Stimulated activated naive B cell treated with anti-CD40 and anti-IgM and Interleukin-4, amounts not matched to agents 10 μg/mL and 1 μg/mL and 100 μg/mL, for 72 hours (primary cell): ENCODE measurements at regions not wholly inside any gene's neighbourhood (a gene's known extent, or its start where the extent isn't known, plus 50 kb on each side); places are given as distances from the start of the nearest gene placed in this dataset.

Source experiments
- ATAC-seq, 2 donors: fragments of 150-1000 bp; cut with Tn5 transposase; replicated peaks; 2 replicates each; pipeline ENCODE4 v1.10.0; 2021; ENCODE audit warnings: moderate library complexity in 1 of 2
- DNase-seq: peaks from one replicate; pipeline ENCODE4 v3.0.0; 2021
- H3K27ac Mint-ChIP-seq: one replicate; pipeline ENCODE4 v1.8.0; 2022; ENCODE audit warnings: mild to moderate bottlenecking, mixed read lengths
- H3K27me3 Mint-ChIP-seq, 2 donors: one replicate each; pipeline ENCODE4 v1.8.0; 2022; ENCODE audit warnings: mixed read lengths in 2 of 2
- H3K36me3 Mint-ChIP-seq, 2 donors: one replicate each; pipeline ENCODE4 v1.8.0; 2022; ENCODE audit warnings: mixed read lengths in 2 of 2, mild to moderate bottlenecking in 1 of 2
- H3K4me1 Mint-ChIP-seq, 2 donors: one replicate each; pipeline ENCODE4 v1.8.0; 2022; ENCODE audit warnings: mixed read lengths in 2 of 2, mild to moderate bottlenecking in 1 of 2
- H3K4me3 Mint-ChIP-seq, 2 donors: one replicate each; pipeline ENCODE4 v1.8.0; 2022; ENCODE audit warnings: mild to moderate bottlenecking in 2 of 2, mixed read lengths in 2 of 2, moderate library complexity in 1 of 2
- H3K9me3 Mint-ChIP-seq, 2 donors: one replicate each; pipeline ENCODE4 v1.8.0; 2022; ENCODE audit warnings: mixed read lengths in 2 of 2, mild to moderate bottlenecking in 1 of 2

- no peaks in the 10 kb centered on the region for H3K27me3 Mint-ChIP-seq
- no peaks in the 10 kb centered on the region for H3K4me1 Mint-ChIP-seq
- no peak overlapping the region for H3K27ac Mint-ChIP-seq
- no peak for ATAC-seq
- H3K9me3 Mint-ChIP-seq, result peaks cover 12 to 14% of the 10 kb centered on the region in 2 donors
- no peaks in the 10 kb centered on the region for H3K36me3 Mint-ChIP-seq
- no peak for DNase-seq
- H3K4me3 Mint-ChIP-seq, result no peak overlapping the region
Observed at GRCh38 chr2:36266536-36267121, 88.9 kb upstream of the CRIM1 start.

- DNase-seq (no peak), ATAC-seq (no peak)
- Mint-ChIP-seq H3K4me1 (no peaks in the 10 kb centered on the region), H3K4me3 (no peak overlapping the region), H3K27ac (no peak overlapping the region), H3K27me3 (peaks cover 0 to 4% of the 10 kb centered on the region in 2 donors), H3K9me3 (peaks cover 12 to 16% of the 10 kb centered on the region in 2 donors), H3K36me3 (no peaks in the 10 kb centered on the region)
Observed at GRCh38 chr2:36262581-36262980, 93.0 kb upstream of the CRIM1 start.

- Mint-ChIP-seq H3K36me3 (no peaks in the 10 kb centered on the region), H3K27me3 (peaks cover 4 to 11% of the 10 kb centered on the region in 2 donors), H3K4me1 (no peaks in the 10 kb centered on the region), H3K9me3 (peaks cover 0 to 2% of the 10 kb centered on the region in 2 donors), H3K27ac (no peak overlapping the region), H3K4me3 (no peak overlapping the region)
- DNase-seq (no peak), ATAC-seq (no peak)
Observed at GRCh38 chr2:36255863-36256262, 99.7 kb upstream of the CRIM1 start.

- peaks cover 0 to under 1% of the 10 kb centered on the region in 2 donors for H3K4me1 Mint-ChIP-seq
- ATAC-seq, result no peak
- no peak overlapping the region for H3K4me3 Mint-ChIP-seq
Observed at GRCh38 chr2:36253086-36253485, 102.5 kb upstream of the CRIM1 start.

GRCh38 chr2:36246320-36246990 is 109.1 kb upstream of the CRIM1 start:
- peaks cover 38 to 63% of the 10 kb centered on the region in 2 donors for H3K4me1 Mint-ChIP-seq

More at GRCh38 chr2:36253086-36253485, 102.5 kb upstream of the CRIM1 start:
- Mint-ChIP-seq H3K27ac (no peak overlapping the region), H3K9me3 (peaks cover 0 to 3% of the 10 kb centered on the region in 2 donors), H3K36me3 (no peaks in the 10 kb centered on the region), H3K27me3 (peaks cover 4 to 8% of the 10 kb centered on the region in 2 donors)
- no peak for DNase-seq

GRCh38 chr2:36245651-36246050 is 109.9 kb upstream of the CRIM1 start:
- H3K9me3 Mint-ChIP-seq, result peaks cover 0 to 5% of the 10 kb centered on the region in 2 donors
- no peak overlapping the region for H3K27ac Mint-ChIP-seq
- peak overlapping the region in 1 of 2 donors; percentile 30 for H3K4me3 Mint-ChIP-seq
- ATAC-seq, result no peak
- H3K27me3 Mint-ChIP-seq, result no peaks in the 10 kb centered on the region
- H3K36me3 Mint-ChIP-seq, result peaks cover 0 to 7% of the 10 kb centered on the region in 2 donors
- no peak for DNase-seq
- H3K4me1 Mint-ChIP-seq, result peaks cover 42 to 71% of the 10 kb centered on the region in 2 donors

More at GRCh38 chr2:36246320-36246990, 109.1 kb upstream of the CRIM1 start:
- Mint-ChIP-seq H3K27me3 (no peaks in the 10 kb centered on the region), H3K27ac (peak overlapping the region; percentile 90), H3K4me3 (peak overlapping the region; percentile 23 to 45), H3K36me3 (peaks cover 0 to 7% of the 10 kb centered on the region in 2 donors), H3K9me3 (peaks cover 0 to 5% of the 10 kb centered on the region in 2 donors)
- DNase-seq (no peak), ATAC-seq (peak; percentile 83 to 90)

GRCh38 chr2:36238106-36238505 is 117.5 kb upstream of the CRIM1 start:
- Mint-ChIP-seq H3K27me3 (peaks cover 0 to 8% of the 10 kb centered on the region in 2 donors), H3K9me3 (peaks cover 6 to 12% of the 10 kb centered on the region in 2 donors), H3K27ac (no peak overlapping the region), H3K4me1 (peaks cover 20 to 39% of the 10 kb centered on the region in 2 donors), H3K36me3 (peaks cover 2 to 8% of the 10 kb centered on the region in 2 donors), H3K4me3 (no peak overlapping the region)
- DNase-seq (no peak), ATAC-seq (no peak)

GRCh38 chr2:36235882-36236281 is 119.7 kb upstream of the CRIM1 start:
- H3K9me3 Mint-ChIP-seq, result peaks cover 6 to 12% of the 10 kb centered on the region in 2 donors
- H3K27ac Mint-ChIP-seq, result no peak overlapping the region
- H3K4me1 Mint-ChIP-seq, result peaks cover 11 to 17% of the 10 kb centered on the region in 2 donors
- peaks cover 0 to 8% of the 10 kb centered on the region in 2 donors for H3K27me3 Mint-ChIP-seq
- DNase-seq (no peak), ATAC-seq (no peak)
- H3K4me3 Mint-ChIP-seq, result no peak overlapping the region
- H3K36me3 Mint-ChIP-seq, result peaks cover 2 to 8% of the 10 kb centered on the region in 2 donors

GRCh38 chr2:36235426-36235825 is 120.2 kb upstream of the CRIM1 start:
- no peak overlapping the region for H3K27ac Mint-ChIP-seq
- no peak overlapping the region for H3K4me3 Mint-ChIP-seq
- ATAC-seq, result no peak
- H3K36me3 Mint-ChIP-seq, result peaks cover 2 to 8% of the 10 kb centered on the region in 2 donors
- H3K27me3 Mint-ChIP-seq, result peaks cover 0 to 8% of the 10 kb centered on the region in 2 donors
- peaks cover 6 to 12% of the 10 kb centered on the region in 2 donors for H3K9me3 Mint-ChIP-seq
- no peak for DNase-seq
- peaks cover 9 to 12% of the 10 kb centered on the region in 2 donors for H3K4me1 Mint-ChIP-seq

GRCh38 chr2:36223259-36223658 is 132.3 kb upstream of the CRIM1 start:
- Mint-ChIP-seq H3K27me3 (no peaks in the 10 kb centered on the region), H3K36me3 (no peaks in the 10 kb centered on the region), H3K4me1 (no peaks in the 10 kb centered on the region), H3K9me3 (peaks cover 0 to under 1% of the 10 kb centered on the region in 2 donors), H3K27ac (no peak overlapping the region), H3K4me3 (no peak overlapping the region)
- ATAC-seq, result no peak
- DNase-seq, result no peak

GRCh38 chr2:36222485-36222884 is 133.1 kb upstream of the CRIM1 start:
- Mint-ChIP-seq H3K4me3 (no peak overlapping the region), H3K36me3 (no peaks in the 10 kb centered on the region), H3K4me1 (no peaks in the 10 kb centered on the region), H3K9me3 (peaks cover 0 to 1% of the 10 kb centered on the region in 2 donors), H3K27ac (no peak overlapping the region), H3K27me3 (no peaks in the 10 kb centered on the region)
- DNase-seq, result no peak
- ATAC-seq, result no peak

- DNase-seq (no peak), ATAC-seq (no peak)
- H3K27ac Mint-ChIP-seq, result no peak overlapping the region
Observed at GRCh38 chr2:36214691-36215090, 140.9 kb upstream of the CRIM1 start.

GRCh38 chr2:36203366-36203765 is 152.2 kb upstream of the CRIM1 start:
- H3K27me3 Mint-ChIP-seq, result peaks cover 6 to 15% of the 10 kb centered on the region in 2 donors
- H3K36me3 Mint-ChIP-seq, result no peaks in the 10 kb centered on the region
- peaks cover 12% of the 10 kb centered on the region in 2 donors for H3K9me3 Mint-ChIP-seq
- no peak overlapping the region for H3K27ac Mint-ChIP-seq
- no peak for DNase-seq
- no peaks in the 10 kb centered on the region for H3K4me1 Mint-ChIP-seq
- ATAC-seq, result no peak
- H3K4me3 Mint-ChIP-seq, result no peak overlapping the region

More at GRCh38 chr2:36214691-36215090, 140.9 kb upstream of the CRIM1 start:
- no peaks in the 10 kb centered on the region for H3K4me1 Mint-ChIP-seq
- no peaks in the 10 kb centered on the region for H3K36me3 Mint-ChIP-seq
- H3K27me3 Mint-ChIP-seq, result no peaks in the 10 kb centered on the region
- no peak overlapping the region for H3K4me3 Mint-ChIP-seq
- peaks cover 4% of the 10 kb centered on the region in 2 donors for H3K9me3 Mint-ChIP-seq

- peaks cover 11 to 12% of the 10 kb centered on the region in 2 donors for H3K9me3 Mint-ChIP-seq
- DNase-seq, result no peak
- ATAC-seq, result no peak
- H3K27ac Mint-ChIP-seq, result no peak overlapping the region
- no peaks in the 10 kb centered on the region for H3K36me3 Mint-ChIP-seq
- H3K4me3 Mint-ChIP-seq, result no peak overlapping the region
- H3K4me1 Mint-ChIP-seq, result no peaks in the 10 kb centered on the region
- H3K27me3 Mint-ChIP-seq, result peaks cover 1 to 14% of the 10 kb centered on the region in 2 donors
Observed at GRCh38 chr2:36197181-36197971, 158.2 kb upstream of the CRIM1 start.
